GM12878 (cell line): ENCODE measurements at regions not wholly inside any gene's neighbourhood (a gene's known extent, or its start where the extent isn't known, plus 50 kb on each side); places are given as distances from the start of the nearest gene placed in this dataset.

Experiments
- ATAC-seq: fragments of 200-7000 bp; cut with Tn5 transposase; 3 replicates; pipeline ENCODE4 v1.9.1; 2020; ENCODE audit warnings: mild to moderate bottlenecking, moderate library complexity
- BruUV-seq: library from RNA; stranded (reverse); fragments of 400-500 nt; replicated peaks from 2 replicates; lab custom pipeline; 2021; lab: Mats Ljungman, UMichigan
- CTCF ChIA-PET: fragments of 300-600 bp; sonication (Branson Sonifier 250); formaldehyde crosslinking; extraction: SDS; loops from one replicate; lab custom pipeline; 2021; ENCODE audit warnings: inconsistent platforms; lab: Yijun Ruan, JAX
- POLR2A ChIA-PET: fragments of 350-600 bp; formaldehyde crosslinking; extraction: SDS; loops from one replicate; lab custom pipeline; 2021; ENCODE audit warnings: inconsistent platforms; lab: Charles Lee
- RAD21 ChIA-PET: fragments of 300-600 bp; sonication (Branson Sonifier 250); formaldehyde crosslinking; loops from one replicate; lab custom pipeline; 2023; ENCODE audit warnings: antibody characterized with exemption; ENCODE audit not compliant: unreplicated experiment; lab: Charles Lee
- SMC1A ChIA-PET: fragments of 300-600 bp; sonication (Branson Sonifier 250); formaldehyde crosslinking; loops from one replicate; lab custom pipeline; 2023; ENCODE audit not compliant: unreplicated experiment, uncharacterized antibody; lab: Charles Lee
- DNase-seq: peaks from one replicate; pipeline ENCODE4 v3.0.0-alpha.2; 2011; ENCODE audit warnings: low read depth, low spot score
- FAIRE-seq: peaks from 3 replicates; lab custom pipeline; 2011; peaks lifted over from hg19 to GRCh38; lab: Jason Lieb, UNC
- H2AFZ ChIP-seq: 2 replicates; pipeline ENCODE4 v1.6.0; 2011; ENCODE audit warnings: low read depth, low read length, control low read depth; ENCODE audit not compliant: control insufficient read depth
- H3K27ac ChIP-seq: 2 replicates; pipeline ENCODE4 v1.5.1; 2011; ENCODE audit warnings: control low read depth; ENCODE audit not compliant: control insufficient read depth, insufficient read depth
- H3K27me3 ChIP-seq, 2 experiments: replicated peaks in 1 of 2; 2 replicates each; pipeline versions ENCODE4 v1.6.0 to v1.6.1; 2011; ENCODE audit warnings: low read length in 1 of 2; ENCODE audit not compliant: control insufficient read depth in 2 of 2, insufficient read depth in 2 of 2
- H3K36me3 ChIP-seq, 2 experiments: 2 replicates each; pipeline ENCODE4 v1.5.1; 2011; ENCODE audit warnings: low read length in 1 of 2; ENCODE audit not compliant: control insufficient read depth in 2 of 2, insufficient read depth in 2 of 2
- H3K4me1 ChIP-seq: 2 replicates; pipeline ENCODE4 v1.6.1; 2011; ENCODE audit warnings: mild to moderate bottlenecking, low read length, moderate library complexity, mixed read lengths; ENCODE audit not compliant: control insufficient read depth, insufficient read depth
- H3K4me2 ChIP-seq: 2 replicates; pipeline ENCODE4 v1.6.0; 2011; ENCODE audit warnings: control low read depth; ENCODE audit not compliant: control insufficient read depth, insufficient read depth
- H3K4me3 ChIP-seq: fragments of 200-600 bp; sonication (generic); 2 replicates; pipeline ENCODE4 v1.5.1; 2016
- H3K79me2 ChIP-seq: 2 replicates; pipeline ENCODE4 v1.6.0; 2011; ENCODE audit warnings: low read length; ENCODE audit not compliant: control insufficient read depth, insufficient read depth
- H3K9ac ChIP-seq: 2 replicates; pipeline ENCODE4 v1.8.0; 2011; ENCODE audit warnings: low read length, control low read depth, mixed read lengths; ENCODE audit not compliant: control insufficient read depth, insufficient read depth
- H3K9me3 ChIP-seq: replicated peaks from 3 replicates; pipeline ENCODE4 v1.5.1; 2011; ENCODE audit warnings: mild to moderate bottlenecking, low read length; ENCODE audit not compliant: control insufficient read depth, insufficient read depth
- H4K20me1 ChIP-seq: 2 replicates; pipeline ENCODE4 v1.6.0; 2011; ENCODE audit not compliant: control insufficient read depth, insufficient read depth
- ATF2 ChIP-seq: IDR thresholded peaks from 2 replicates; pipeline ENCODE4 v1.6.1; 2012; ENCODE audit warnings: low read length, inconsistent platforms
- BMI1 ChIP-seq: fragments of 450-650 bp; IDR thresholded peaks from 2 replicates; pipeline ENCODE4 v1.6.1; 2016; ENCODE audit warnings: mild to moderate bottlenecking, moderate library complexity, borderline replicate concordance
- CBX5 ChIP-seq: sonication (generic); IDR thresholded peaks from 2 replicates; pipeline ENCODE4 v1.6.1; 2016; ENCODE audit warnings: low read depth, moderate library complexity, mild to moderate bottlenecking, inconsistent platforms
- GABPA ChIP-seq: IDR thresholded peaks from 2 replicates; pipeline ENCODE4 v1.6.1; 2014; ENCODE audit warnings: antibody characterized with exemption, low read depth, mild to moderate bottlenecking, inconsistent platforms
- HCFC1 ChIP-seq: fragments of 150-350 bp; IDR thresholded peaks from 2 replicates; pipeline ENCODE4 v1.6.1; 2014; ENCODE audit warnings: low read length
- JUNB ChIP-seq: IDR thresholded peaks from 2 replicates; pipeline ENCODE4 v1.6.1; 2016; ENCODE audit warnings: antibody characterized with exemption, mild to moderate bottlenecking
- NFIC ChIP-seq: IDR thresholded peaks from 2 replicates; pipeline ENCODE4 v1.6.1; 2012; ENCODE audit warnings: low read depth, mild to moderate bottlenecking, inconsistent platforms, low read length, moderate library complexity
- NFYA ChIP-seq: IDR thresholded peaks from 2 replicates; pipeline ENCODE4 v1.6.1; 2011; ENCODE audit warnings: low read depth, mild to moderate bottlenecking, low read length, improper control_type of control experiment, borderline replicate concordance
- POLR2A ChIP-seq: IDR thresholded peaks from 2 replicates; pipeline ENCODE4 v1.6.1; 2011; ENCODE audit warnings: low read depth, mild to moderate bottlenecking, low read length
- RAD21 ChIP-seq: IDR thresholded peaks from 2 replicates; pipeline ENCODE4 v1.6.1; 2011; ENCODE audit warnings: mild to moderate bottlenecking, low read depth, low read length, moderate library complexity; ENCODE audit not compliant: insufficient read depth
- TCF7 ChIP-seq: IDR thresholded peaks from 2 replicates; pipeline ENCODE4 v1.6.1; 2014; ENCODE audit warnings: antibody characterized with exemption, borderline replicate concordance
- USF2 ChIP-seq: IDR thresholded peaks from 2 replicates; pipeline ENCODE4 v1.6.1; 2011; ENCODE audit warnings: low read depth, low read length, improper control_type of control experiment, borderline replicate concordance
- ZBED1 ChIP-seq: IDR thresholded peaks from 2 replicates; pipeline ENCODE4 v1.6.1; 2016; ENCODE audit warnings: borderline replicate concordance
- ZNF687 ChIP-seq: fragments of 450-650 bp; IDR thresholded peaks from 2 replicates; pipeline ENCODE4 v1.6.1; 2017; ENCODE audit warnings: mild to moderate bottlenecking, moderate library complexity
- WGBS: methylation state at CpG from one replicate; pipeline ENCODE4 v1.1.6; 2016; ENCODE audit warnings: low lambda C conversion rate; ENCODE audit not compliant: insufficient replicate concordance, insufficient coverage; ENCODE audit errors: missing lambda C conversion rate; 5-methylcytosine and 5-hydroxymethylcytosine counted together
- in situ Hi-C: fragments of 300-500 bp; cut with MboI; formaldehyde crosslinking; loops from 9 replicates; pipeline ENCODE4 v1.14.3; 2018; ENCODE audit warnings: mixed read lengths
- intact Hi-C: fragments of 100-400 bp; cut with micrococcal nuclease; formaldehyde crosslinking; loops from one replicate; pipeline ENCODE4 v1.14.2; 2022; ENCODE audit not compliant: unreplicated experiment

- POLR2A ChIA-PET, result interaction anchor here (0.6 kb wide), 1 partner anchor 10 kb away, joined by 5 read pairs; no protein-coding TSS in a partner anchor
- H3K4me2 ChIP-seq, result no peak overlapping the region
- SMC1A ChIA-PET, result no interaction called here
- FAIRE-seq, result peak; percentile 61
- H3K36me3 ChIP-seq, result no peaks in the 10 kb centered on the region
- H3K4me3 ChIP-seq, result no peak overlapping the region
- DNase-seq, result no peak
- RAD21 ChIA-PET, result no interaction called here
- no peaks in the 10 kb centered on the region for H3K4me1 ChIP-seq
- CTCF ChIA-PET, result no interaction called here
- intact Hi-C loops (no loop called here), in situ Hi-C loops (no loop called here)
- no peak overlapping the region for H2AFZ ChIP-seq
- H3K27ac ChIP-seq, result no peak overlapping the region
- H4K20me1 ChIP-seq, result no peaks in the 10 kb centered on the region
- no peak overlapping the region for H3K9ac ChIP-seq
- no TSS peak for BruUV-seq
- no peaks in the 10 kb centered on the region for H3K9me3 ChIP-seq
- peak; percentile 86 for ATAC-seq
- no peaks in the 10 kb centered on the region for H3K79me2 ChIP-seq
- TF ChIP-seq ZBED1 (no peak), JUNB (peak; percentile 54), GABPA (0 out of 2 replicates have a peak, but pooled peaks have one; percentile 9), ATF2 (0 out of 2 replicates have a peak, but pooled peaks have one; percentile 18), CBX5 (0 out of 2 replicates have a peak, but pooled peaks have one; percentile 30), POLR2A (no peak), NFIC (0 out of 2 replicates have a peak, but pooled peaks have one; percentile 28)
- TF ChIP-seq, all 136 proteins: peak for 5
- no peaks in the 10 kb centered on the region for H3K27me3 ChIP-seq
- WGBS, result 5% methylated on average over 1 of the region's 1 CpG
These were observed 76.9 kb upstream of the RIT2 start for GRCh38 chr18:43192408-43192807.

GRCh38 chr18:43181711-43182110 lies 66.2 kb upstream of the RIT2 start:
- ChIA-PET CTCF (interaction anchor here (1.5 kb wide), 1 partner anchor 12 kb away, joined by 5 read pairs; no protein-coding TSS in a partner anchor), SMC1A (no interaction called here), RAD21 (no interaction called here), POLR2A (no interaction called here)
- Histone ChIP-seq H3K36me3 (no peaks in the 10 kb centered on the region), H2AFZ (no peak overlapping the region), H4K20me1 (no peaks in the 10 kb centered on the region), H3K27ac (no peak overlapping the region), H3K4me2 (no peak overlapping the region), H3K4me1 (no peaks in the 10 kb centered on the region), H3K9me3 (no peaks in the 10 kb centered on the region), H3K9ac (no peak overlapping the region), H3K79me2 (no peaks in the 10 kb centered on the region), H3K27me3 (no peaks in the 10 kb centered on the region), H3K4me3 (no peak overlapping the region)
- no peak for FAIRE-seq
- no peak for DNase-seq
- no peak for ATAC-seq
- no TSS peak for BruUV-seq
- intact Hi-C loops, result no loop called here
- in situ Hi-C loops, result no loop called here
- 0% methylated on average over 2 of the region's 2 CpGs for WGBS
- no peak for TF ChIP-seq RAD21
- TF ChIP-seq USF2, result no peak
- TF ChIP-seq BMI1, result no peak
- no peak for TF ChIP-seq HCFC1
- TF ChIP-seq NFYA, result no peak
- TF ChIP-seq ZNF687, result no peak
- TF ChIP-seq TCF7, result no peak
